Hematopoietic multipotent progenitor cell (in vitro differentiated cells): ENCODE measurements at regions not wholly inside any gene's neighbourhood (a gene's known extent, or its start where the extent isn't known, plus 50 kb on each side); places are given as distances from the start of the nearest gene placed in this dataset.
"Not testable (repeated sequence)": the region's sequence is repeated elsewhere in the genome, so short reads cannot be mapped to it uniquely, and the experiment has no call there.

Source experiments
- DNase-seq, 3 donors: peaks; one replicate each; pipeline ENCODE4 v3.0.0-alpha.2; 2011 to 2015; ENCODE audit warnings: low read depth in 2 of 3, low spot score in 2 of 3

DNA sequence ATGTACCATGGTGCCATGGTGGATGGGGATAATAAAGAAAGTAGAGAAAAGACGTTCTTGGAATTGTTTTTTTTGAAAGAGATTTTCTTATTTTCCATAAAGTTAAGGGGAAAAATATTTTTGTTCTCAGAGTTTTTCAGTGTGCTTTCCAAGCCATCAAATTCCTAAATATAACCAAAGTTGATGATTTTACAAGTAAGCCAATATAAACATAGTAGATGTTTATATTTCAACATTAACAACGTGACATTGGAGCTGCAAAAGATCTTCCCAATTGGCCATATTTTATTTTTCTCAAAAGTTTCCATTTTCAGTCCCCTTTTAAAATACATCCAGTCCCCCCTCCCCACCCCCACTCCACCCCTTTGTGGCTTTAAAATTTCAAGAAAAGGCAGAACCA is 80.9 kb upstream of the PICALM start:
- no peak for DNase-seq

DNA sequence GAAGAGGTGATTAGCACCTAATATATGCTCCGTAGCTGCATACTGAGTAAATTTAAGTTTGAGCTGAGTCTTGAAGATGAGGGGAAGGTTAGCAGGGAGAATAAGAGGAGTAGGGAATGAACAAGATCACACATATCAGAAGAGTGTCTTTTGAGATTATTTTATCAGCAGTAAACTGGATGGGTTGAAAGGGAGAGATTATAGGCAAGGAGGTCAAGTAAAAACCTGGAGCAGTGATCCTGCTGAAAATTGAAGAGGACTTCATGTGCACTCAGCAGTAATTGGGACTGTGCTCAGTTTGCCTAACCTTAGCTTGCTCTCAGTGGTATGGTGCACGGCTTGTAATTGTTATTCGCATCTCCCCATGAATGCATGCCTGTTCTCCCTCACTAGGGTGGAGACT is 79.5 kb upstream of the PICALM start:
- DNase-seq, result no peak

DNA sequence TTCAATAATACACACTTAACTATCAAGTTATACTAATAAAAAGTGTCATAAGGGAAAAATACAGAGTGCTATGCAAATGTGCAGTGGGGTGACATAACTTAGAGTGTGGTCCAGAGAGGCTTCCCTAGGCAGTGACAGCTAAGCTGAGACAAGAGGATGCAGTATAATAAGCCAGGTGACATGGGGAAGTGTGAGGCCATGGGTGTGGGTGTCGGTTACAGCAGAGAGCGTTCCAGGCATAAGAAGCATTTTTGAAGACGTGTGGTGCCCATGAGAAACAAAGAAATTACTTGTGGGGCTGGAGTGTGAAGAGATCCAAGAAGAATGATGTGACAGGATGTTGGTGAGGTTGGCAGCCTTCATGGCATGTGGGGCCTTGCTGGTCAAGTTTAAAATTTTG is 78.1 kb upstream of the PICALM start:
- no peak for DNase-seq

DNA sequence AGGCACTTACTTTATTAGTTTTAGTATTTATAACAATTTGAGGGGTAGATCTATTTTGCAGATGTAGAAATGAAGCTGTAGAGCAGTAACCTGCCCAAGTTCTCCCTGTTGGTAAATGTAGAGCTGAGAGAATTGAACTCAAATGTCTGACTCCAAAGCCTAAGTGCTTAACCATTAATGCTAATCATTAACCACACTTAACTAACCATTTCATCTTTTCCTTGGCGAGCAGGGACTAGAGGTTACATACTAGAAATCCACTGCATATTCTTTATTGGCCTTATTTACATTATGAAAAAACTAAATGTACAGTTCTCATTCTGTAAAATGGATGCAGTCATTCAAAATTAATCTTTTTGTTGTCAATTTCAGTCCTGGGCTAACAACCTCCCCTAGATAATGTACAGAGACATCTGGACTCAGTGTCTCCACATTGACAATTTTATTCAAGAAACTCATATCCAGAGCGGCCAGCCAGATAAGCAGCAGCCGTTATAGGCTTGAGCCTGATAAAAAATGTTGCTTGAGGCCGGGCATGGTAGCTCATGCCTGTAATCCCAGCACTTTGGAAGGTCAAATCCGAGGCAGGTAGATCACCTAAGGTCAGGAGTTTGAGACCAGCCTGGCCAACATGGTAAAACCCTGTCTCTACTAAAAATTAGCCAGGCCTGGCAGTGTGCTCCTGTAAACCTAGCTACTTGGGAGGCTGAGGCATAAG is 76.7 kb upstream of the PICALM start:
- no peak for DNase-seq

DNA sequence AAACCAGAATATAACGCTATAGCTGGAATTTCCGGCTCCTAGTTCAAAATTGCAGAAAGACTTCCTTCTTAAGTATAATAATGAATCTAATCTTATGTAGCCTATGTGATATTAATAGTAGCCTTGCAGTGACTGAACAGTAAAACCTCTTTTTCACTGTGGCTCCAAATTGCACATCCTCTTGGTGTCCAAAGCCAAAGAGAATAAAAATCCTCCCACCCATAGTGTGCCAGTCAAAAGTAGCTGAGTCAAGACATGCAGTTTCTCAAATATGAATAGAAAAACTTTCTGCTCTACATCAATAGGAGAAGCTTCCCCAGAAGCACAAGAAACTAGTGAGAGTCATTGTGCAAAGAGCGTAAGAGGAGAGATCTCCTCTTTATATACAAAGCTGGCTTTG is 76.0 kb upstream of the PICALM start:
- no peak for DNase-seq

DNA sequence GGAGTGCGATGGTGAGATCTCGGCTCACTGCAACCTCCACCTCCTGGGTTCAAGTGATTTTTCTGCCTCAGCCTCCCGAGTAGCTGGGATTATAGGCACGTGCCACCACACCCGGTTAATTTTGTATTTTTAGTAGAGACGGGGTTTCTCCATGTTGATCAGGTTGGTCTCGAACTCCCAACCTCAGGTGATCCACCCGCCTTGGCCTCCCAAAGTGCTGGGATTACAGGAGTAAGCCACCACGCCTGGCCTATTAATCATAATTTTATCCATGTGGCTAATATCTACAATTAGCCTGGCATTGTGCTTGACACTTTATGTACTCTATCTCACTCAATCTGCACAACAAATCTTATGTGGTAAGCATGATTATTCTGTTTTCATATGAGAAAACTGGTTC is 75.2 kb upstream of the PICALM start:
- not testable (repeated sequence) for DNase-seq

DNA sequence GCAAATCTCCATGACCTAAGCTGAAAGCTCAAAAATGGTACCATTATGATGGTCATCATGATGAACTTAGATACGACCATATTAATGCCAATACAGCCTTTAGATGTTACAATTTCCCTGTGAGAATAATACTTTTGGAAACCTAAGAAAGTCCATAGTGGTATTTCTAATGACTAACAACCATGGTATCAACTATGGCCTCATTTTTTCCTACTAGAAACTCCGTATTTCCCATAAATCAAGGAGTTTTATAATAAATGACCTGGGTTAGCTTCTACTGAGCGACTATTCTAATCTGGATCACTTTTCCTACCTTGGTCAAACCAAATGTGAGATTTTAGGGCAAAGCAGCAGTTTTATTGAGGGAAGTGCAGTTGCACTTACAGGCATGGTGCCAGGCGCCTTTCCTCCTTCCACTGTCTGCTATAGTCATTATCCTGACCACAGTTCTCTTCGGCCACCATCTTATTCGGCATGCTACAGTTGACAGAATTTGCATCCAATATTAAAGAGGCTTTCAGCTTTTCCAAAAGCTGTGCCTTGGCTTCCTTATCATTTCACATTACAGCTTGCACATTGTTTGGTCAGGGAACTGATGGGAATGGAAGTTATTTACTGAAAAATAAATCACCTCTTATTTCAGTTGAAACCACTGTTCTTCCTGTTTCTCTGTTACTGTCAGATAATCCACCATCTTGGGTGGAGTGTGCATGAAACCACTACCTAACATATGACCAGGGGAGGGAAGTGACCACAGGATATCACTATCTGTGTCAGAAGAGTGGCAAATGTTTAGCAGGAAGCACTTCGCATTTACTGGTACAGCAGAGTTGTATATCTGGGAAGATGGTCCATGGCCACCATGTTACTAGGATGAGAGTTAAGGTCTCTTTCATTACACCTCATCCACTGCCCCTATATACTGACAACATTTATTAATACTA is 74.5 kb upstream of the PICALM start:
- DNase-seq, result peak in 2 of 3 donors; percentile 70 to 86

DNA sequence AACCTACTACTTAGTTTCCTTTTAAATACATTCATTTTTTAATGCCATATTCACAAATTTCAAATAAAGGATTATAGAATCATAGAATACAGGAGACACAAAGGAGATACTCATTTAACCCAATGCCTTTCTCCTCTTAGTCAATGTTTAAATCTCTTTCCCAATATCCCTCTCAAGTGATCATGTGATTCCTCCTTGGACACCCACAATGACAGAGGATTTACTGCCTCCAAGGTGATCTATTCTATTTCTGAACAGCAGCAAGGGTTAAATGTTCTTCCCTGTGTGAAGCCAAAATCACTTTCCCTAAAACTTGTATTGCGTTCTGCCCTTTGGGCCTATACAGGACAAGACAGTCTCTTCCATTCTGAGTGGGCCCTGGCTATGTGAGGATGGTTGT is 73.3 kb upstream of the PICALM start:
- no peak for DNase-seq

DNA sequence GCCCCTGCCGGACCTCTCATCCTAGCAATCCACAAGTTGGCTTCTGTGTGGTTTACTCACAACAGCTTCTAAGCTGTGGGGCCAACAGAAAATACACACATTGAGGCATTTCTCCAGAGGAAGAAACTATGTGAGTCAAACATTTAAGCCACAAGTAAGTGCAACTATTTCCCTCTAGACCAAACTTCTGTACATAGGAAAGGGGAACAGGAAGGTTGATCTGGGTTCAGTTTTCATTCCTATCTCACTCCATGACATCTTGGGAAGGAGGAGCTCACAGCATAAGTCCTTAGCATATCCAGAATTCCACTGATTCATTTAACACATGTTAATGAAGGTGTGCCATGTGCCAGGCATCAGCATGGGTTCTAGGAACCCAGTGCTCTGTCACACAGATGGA is 72.8 kb upstream of the PICALM start:
- DNase-seq, result no peak

DNA sequence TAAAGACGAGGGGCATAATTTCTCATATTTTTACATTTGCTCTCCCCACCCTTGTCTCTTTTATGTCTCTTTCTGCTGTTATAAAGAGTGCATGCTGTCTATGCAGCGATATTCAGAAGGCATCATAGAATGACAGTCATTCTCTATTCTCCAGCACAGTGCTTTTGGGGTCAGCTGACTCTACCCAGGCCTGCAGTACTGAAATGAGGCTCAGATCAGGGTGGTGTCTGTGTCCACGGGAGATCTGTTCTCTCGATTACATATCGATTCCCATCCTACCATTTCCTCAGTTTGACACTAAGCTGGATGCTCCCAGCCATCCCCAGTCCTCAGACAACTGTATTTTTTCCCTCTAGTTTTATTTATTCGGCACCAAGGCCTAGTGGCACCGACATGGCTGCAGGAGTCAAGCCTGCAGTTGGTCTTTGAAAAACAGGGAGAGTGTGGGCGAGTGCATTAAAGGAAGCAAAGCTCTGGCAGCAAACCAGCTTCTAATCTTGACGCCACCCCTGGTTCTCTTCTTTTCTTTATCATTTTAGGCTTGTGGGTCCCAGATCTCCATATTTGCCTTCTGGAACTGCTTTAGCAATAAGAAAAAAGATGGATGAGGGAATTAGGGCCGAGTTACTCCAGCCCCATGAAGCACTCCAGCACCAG is 71.6 kb upstream of the PICALM start:
- DNase-seq, result no peak

DNA sequence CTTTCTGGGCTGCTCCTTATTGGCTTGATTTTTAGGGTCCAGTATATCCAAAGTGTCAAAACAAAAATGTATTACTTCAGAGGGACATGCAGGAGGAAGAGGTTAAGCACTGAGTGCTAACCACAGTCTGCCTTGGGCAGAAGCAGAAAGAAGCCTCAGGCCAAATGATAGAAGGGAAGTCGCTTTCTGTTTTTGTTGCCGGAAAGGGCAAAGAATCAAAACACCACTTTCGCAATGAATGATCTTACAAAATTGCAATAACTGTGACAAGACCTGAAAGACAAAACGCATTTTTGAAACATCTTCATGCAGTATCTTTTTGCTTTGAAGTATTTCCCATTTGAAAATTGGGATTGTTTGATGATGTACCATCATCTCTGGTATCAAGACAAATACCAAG is 70.1 kb upstream of the PICALM start:
- DNase-seq, result peak in 2 of 3 donors; percentile 32 to 66

DNA sequence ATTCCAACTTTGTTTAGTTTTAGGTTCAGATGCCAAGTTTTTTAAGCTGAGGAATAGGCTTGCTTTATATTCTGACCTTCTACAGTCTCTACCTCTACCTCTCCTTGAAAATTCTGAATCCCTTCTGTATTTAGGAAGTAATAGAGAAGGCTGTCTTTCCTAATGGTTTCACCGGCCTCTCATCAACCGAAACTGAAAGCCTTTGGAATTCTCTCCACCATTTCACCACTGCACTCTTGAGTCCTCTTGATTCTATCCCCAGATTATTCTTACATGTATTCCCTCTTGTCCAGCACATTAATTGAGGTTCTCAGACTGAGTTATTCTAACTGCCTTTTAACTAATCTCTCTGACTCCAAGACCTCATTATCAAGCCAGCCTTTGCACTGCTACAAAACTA is 67.7 kb upstream of the PICALM start:
- DNase-seq, result no peak

DNA sequence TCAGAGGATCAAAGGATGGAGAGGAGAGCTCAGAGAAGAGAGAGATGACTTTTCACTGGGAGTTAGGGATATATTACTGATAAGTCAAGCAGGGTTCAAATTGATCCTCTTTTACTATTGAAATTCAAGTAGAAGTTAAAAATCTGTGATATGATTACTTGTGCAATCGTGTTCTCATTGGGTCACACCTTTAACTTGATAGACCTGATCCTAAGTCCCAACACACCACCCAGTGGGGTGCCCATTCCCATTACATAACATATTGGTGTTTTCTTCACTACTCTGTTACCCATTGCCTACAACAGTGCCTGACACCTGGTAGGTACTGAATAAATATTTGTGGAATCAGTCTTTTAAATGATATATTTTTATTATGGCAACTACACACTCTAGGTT is 66.4 kb upstream of the PICALM start:
- no peak for DNase-seq

DNA sequence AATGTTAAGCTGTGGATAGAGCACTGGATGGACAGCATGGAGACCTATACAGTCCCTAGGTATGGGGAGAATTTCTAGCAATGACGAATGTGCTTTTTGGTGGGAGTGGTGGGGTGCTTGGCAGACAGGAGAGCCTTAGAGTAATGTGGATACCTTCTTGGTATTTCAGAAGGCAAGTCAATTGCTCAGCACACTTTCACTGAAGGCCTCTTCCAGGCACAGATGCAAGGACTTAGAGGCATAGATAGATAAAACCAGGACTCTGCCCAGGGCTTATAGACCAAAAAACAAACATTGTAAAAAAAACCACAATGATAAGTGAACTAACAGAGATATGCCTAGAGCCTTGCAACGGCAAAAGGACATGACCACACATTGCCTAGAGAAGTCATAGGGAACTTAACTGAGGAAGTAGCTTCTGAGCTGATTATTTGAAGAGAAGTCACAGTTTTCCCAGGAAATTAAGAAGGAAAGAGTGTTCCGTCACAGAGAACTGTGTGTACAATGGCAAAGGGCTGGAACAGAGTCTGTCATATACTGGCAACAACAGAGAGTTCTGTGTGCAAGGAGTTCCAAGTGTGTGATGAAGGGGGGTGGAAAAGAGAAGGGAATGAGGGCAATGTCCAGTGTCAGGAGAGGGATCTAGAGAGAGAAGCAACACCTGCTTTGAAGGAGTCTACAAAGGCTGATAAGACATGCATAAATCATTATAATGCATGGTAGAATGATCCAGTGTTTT is 65.9 kb upstream of the PICALM start:
- DNase-seq, result peak in 2 of 3 donors; percentile 28 to 58

DNA sequence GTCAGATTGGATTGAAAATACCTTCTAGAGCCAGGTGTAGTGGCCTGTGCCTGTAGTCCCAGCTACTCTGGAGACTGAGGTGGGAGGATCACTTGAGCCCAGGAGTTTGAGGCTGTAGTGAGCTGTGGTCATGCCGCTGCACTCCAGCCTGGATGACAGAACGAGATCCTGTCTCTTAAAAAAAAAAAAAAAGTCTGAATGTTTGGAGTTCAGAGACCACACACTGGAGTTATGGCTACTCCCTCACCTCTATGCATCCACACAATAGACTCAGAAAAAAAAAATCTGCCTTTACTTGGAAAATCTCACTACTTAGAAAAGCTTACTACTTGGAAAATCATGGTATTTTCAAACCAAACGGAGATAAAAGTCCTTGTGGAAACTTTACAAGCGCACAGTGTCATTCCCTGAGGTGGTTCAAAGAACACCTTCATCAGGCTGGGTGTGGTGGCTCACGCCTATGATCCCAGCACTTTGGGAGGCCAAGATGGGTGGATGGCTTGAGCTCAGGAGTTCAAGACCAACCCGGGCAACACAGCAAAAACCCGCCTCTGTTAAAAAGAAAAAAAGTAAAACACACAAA is 63.9 kb upstream of the PICALM start:
- no peak for DNase-seq

DNA sequence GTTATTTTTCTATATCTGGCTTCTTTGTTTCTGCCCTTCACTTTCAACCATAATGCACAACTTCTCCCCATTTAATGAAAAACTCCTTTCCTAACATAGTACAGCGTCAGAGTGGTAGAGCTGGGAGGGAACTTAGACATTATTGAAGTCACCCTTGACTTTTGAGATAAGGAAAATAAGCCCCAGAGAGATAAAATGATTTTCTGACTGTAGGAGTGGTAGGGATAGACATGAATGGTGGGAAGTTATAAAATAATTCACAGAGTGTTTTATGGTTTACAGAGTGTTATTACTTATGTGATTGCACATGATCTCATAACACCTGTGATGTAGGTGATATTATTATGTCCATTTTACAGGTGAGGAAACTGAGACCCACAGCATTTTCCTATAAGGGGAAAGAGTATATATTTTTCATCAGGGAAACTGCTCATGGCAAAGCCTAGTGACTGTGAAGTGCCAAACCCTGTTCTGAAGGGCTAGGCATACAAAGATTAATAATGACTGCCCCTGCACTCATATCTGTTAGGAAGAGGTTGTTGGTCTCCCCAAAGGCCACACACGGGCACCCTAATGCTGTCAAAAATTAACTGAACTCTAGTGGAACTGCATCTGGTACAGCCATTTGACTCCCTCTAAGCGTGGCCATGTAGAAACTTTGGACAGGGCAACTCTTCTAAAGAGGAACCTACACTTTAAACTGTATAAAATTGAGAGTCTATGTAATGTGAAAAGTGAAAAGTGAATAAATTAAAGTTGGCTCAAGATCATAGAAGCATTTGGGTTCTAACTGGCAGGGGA is 61.1 kb upstream of the PICALM start:
- peak in 1 of 3 donors; percentile 21 for DNase-seq

DNA sequence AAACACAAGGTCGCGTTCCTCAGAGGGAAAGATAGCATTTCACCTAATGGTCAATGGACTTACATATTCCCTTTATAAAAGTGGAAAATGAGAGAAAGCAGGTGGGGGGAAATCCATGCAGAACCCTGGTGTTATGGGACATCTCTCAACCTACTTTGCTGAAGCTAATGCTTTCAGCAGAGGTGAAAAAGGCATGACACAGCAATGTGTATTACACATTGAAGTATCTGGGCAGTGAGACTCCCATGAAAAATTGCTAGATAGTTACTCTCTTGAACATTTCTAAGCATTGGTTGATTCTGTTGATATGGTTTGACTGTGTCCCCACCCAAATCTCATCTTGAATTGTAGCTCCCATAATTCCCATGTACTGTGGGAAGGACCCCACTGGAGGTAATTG is 60.0 kb upstream of the PICALM start:
- no peak for DNase-seq

DNA sequence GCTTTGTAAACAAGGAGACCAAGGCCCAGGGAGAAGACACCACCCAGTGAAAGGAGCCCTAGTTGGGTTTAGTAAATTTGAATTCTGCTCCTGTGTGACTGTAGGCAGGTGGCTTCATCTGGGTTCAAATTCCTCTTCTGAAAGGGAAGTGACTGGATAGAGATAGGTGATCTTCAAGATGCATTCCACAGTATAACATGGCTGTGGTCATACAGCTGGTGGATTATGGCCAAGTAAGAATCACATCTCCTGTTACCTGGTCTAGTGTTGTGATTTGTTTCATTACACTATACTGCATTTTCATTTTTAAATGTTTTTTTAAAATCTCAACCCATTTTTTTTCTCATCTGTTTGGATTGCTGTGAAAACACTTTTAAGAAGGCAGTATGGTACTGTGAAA is 58.0 kb upstream of the PICALM start:
- no peak for DNase-seq
